NCI-H2196 (cell line): ENCODE measurements at regions not wholly inside any gene's neighbourhood (a gene's known extent, or its start where the extent isn't known, plus 50 kb on each side); places are given as distances from the start of the nearest gene placed in this dataset.

Source experiments
- DNase-seq: peaks from one replicate; lab custom pipeline; 2025; ENCODE audit not compliant: unreplicated experiment; lab: John Stamatoyannopoulos, UW

DNA sequence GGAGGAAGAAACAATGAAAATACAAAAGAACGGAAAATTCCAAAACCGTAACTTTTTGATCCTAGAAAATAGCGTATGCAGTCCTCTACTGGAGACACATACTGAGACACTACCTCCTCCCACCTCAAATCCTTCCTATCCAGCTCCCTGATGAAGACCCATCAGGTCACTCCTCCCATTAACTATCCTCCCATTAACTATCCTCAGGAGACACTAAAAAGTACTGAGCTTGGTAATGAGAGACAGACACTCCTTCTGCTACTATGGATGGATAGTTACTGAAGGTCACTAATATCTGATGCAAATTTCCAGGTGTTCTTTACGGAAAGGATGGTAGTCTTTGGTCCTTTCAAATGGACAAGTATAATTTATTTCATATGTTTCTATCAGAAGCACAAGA lies 237.5 kb upstream of the BLID start:
- DNase-seq: no peak

DNA sequence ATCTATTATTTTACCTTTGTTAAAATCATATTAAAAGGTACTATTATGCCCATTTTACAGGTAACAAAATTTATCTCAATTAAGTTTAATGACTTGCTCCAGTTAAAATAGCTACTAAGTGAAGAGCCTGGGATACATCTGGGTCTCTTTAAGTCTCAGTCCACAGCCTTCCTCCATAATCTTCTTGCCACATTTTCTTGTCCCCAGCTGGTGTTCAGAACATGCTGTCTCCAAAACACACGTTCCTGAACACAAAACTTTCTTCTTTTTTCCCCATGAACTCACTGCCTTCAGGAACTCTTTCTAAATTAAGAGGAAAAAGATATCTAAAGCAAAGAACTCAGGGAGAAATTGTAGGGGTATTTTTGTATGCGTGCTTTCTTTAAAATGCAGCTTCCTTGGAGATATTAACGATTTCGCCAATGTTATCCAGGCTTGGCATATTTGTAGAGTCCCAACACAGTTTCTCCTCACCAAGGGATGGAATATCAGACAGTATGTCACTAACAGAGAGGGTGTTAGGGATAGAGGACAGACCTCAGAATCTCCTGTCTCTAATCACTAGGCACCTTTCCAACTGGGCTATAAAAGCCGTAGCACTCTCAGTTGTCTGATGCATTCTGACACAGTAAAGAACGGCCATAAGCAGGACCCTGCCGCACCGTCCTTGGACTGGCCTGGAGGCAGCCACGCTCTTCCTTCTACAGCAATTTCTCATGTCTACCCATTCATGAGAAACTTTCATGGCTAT lies 232.8 kb upstream of the BLID start:
- DNase-seq: no peak

GRCh38 chr11:122346006-122346405 lies 230.0 kb upstream of the BLID start:
- no peak for DNase-seq

GRCh38 chr11:122345586-122345985 lies 229.6 kb upstream of the BLID start:
- DNase-seq: no peak

- DNase-seq: no peak
Measured at GRCh38 chr11:122344215-122344614, 228.2 kb upstream of the BLID start.

- DNase-seq: no peak
Measured at GRCh38 chr11:122343210-122343609, 227.2 kb upstream of the BLID start.

DNA sequence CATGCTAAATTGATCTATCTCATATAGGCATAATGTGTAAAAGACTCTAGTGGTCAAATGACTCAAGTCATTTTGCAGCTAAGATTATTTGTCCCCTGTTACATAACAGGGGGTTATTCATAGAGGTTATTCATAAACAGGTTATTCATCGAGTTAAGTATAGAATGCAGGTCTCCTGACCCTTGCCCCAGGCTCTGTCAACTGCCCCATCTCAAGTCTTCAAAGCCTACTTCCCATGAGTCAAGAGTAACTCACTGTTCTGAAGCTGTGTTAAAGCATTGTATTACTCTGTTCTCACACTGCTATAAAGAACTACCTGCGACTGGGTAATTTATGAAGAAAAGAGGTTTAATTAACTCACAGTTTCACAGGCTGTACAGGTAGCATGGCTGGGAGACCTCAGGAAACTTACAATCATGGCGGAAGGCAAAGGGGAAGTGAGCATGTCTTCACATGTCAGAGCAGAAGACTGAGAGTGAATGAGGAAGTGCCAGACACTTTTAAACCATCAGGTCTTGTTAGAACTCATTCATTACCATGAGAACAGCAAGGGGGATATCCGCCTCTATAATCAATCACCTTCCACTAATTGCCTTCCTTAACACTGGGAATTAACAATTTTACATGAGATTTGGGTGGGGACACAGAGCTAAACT lies 226.2 kb upstream of the BLID start:
- DNase-seq: no peak

DNA sequence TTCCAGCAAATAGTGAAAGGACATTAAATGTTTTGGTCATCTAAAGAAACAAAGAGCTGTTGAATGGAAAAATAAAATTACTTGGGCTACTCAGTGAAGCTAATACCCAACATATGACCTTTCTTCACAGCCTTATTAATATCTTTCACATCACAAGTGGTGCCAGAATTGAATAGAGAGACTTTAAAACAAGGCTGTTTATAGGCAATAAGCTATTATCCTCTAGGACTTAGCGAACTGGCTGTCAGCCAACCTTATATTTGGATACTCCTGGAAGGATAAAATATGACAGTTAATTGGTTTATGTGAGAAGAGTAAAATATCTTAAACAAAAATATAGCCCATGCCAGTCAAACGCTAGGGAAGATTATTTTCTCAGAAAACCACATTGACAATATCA lies 225.5 kb upstream of the BLID start:
- no peak for DNase-seq

DNA sequence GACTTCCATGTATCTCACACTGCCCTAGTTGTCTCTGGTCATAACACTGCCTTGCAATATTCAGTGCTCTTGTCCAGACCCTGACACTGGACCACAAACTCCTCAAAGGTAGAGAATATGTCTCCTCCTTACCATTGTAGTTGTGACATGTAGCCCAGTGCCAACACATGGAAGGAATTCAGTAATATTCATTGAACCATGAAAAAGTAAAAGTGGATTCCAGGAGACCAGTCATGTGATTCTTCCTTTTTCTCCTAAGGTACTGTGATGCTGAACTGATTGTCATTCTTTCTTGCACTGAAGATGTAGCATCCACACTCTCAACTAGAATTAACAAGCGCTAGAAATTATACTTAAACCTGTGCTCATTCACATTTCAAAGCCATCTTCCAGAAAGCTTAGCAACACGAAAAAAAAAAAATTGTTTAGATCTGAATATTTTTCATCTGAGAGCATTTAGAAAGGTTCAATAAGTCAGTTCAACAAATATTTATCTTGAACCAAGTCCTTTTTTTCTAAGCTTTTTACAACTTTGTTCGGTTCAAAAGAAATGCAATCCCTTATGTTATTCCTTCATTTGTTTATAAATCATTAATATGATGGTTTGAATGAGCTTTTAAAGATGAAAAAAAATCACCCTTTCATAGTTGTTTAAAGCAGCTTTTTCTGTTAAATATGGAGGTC lies 224.7 kb upstream of the BLID start:
- no peak for DNase-seq

DNA sequence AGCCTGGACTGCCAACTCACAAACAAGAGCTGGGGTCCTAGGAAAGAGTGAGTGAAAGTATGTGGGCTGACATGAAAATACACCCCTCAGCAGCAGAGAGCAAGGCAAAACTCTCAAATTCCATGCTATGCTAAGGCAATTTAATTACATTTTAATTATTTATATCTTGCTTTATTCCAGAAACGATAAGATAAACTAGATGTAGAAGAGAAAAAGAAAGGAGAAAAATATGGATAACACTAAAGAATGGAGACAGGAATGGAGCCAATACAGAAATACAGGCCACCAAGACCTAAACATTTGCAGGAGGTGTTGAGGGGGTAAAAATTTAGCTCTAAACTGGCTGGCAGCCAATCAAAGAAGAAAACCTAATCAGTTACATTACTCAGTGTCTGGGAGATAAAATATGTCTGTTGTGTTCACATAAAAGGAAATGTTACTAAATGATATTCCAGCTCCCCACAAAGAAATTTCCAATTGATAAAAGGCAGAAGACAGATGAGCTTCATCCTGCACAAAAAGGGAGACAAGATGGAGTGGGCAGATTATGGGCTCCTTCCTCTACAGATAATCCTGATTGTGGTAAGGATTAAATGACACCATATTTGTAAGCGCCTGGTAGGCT lies 223.5 kb upstream of the BLID start:
- DNase-seq: no peak

GRCh38 chr11:122337704-122338103 lies 221.7 kb upstream of the BLID start:
- DNase-seq: no peak

GRCh38 chr11:122337241-122337640 lies 221.2 kb upstream of the BLID start:
- no peak for DNase-seq

DNA sequence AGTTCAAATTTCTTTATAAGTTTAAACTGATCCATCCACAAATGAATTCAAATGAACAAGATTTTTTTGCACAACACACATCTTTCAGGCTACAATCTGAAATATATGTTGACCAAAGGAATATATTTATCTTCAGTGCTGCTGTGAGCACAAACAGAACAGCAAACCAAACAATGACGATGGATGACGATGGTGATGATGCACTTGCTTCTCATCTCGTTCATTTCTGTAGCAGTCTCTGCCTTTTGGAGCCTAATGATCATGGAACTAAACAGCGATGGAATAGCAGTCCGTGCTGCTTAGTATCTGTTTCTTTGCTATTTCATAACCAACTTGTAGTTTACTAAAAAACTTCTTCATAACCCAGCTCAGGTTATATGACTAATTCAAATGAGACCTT lies 220.7 kb upstream of the BLID start:
- DNase-seq: no peak

GRCh38 chr11:122334546-122335339 lies 218.7 kb upstream of the BLID start:
- DNase-seq: no peak

DNA sequence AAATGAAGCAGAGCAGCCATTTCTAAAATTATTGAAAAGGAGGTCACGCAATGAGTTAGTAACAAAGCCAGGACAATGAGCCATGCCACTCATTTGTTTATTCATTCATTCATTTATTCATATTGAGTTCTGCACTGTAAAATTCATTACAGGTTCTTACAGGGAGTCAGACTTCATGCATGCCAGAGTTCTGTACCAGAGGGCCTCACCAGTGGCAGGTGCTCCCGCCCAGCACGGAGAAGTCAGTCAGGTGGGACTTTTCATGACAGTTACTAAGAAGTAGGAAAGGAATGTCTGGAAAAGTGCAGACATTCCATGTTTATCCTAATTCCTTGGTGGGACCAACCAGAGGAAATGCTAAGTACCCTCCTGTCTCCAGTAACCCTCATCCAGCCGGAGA lies 217.5 kb upstream of the BLID start:
- no peak for DNase-seq

- no peak for DNase-seq
Measured at GRCh38 chr11:122331079-122331478, 215.1 kb upstream of the BLID start.

GRCh38 chr11:122330279-122330965 lies 214.4 kb upstream of the BLID start:
- no peak for DNase-seq

GRCh38 chr11:122327528-122327927 lies 211.5 kb upstream of the BLID start:
- DNase-seq: no peak

DNA sequence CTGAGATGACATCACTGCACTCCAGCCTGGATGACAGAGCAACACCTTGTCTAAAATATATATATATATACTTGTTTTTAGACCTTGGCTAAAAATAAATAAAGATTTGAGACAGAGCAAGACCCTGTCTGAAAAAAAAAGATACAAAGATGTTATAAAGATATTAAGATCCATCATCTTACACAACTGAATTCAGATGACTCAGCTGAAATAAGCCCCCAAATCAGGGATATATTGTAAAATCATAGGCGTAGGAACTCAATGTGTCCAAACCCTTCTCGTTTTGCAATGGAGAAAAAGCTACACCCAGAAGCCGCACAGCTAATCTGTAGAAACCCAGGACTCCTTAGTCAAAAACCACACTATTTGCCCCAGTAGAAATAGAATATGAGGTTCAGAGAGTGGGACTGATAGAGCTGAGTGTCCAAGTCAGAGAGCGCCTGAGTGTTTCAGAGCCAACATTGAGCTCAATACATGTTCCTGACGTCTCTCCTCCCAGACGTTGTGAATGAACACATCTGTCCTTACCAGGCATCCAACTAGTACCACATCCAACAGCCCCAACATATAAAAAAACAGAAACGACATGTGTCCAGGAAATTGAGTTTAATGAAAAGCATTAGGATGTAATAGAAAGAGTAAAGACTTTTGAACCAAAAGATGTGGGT lies 207.9 kb upstream of the BLID start:
- no peak for DNase-seq

GRCh38 chr11:122322329-122322728 lies 206.3 kb upstream of the BLID start:
- DNase-seq: no peak
